ENCODE measurements at regions not wholly inside any gene's neighbourhood (a gene's known extent, or its start where the extent isn't known, plus 50 kb on each side); places are given as distances from the start of the nearest gene placed in this dataset.

GRCh38 chr21:38887749-38888148 lies 82.0 kb downstream of the ETS2 start:
- intact Hi-C loops (cut with micrococcal nuclease), result no loop called here
- Mint-ChIP-seq H3K27ac (no peak overlapping the region), H3K27me3 (peaks cover 5% of the 10 kb centered on the region), H3K4me1 (ENCODE audit: low read depth) (no peaks in the 10 kb centered on the region), H3K36me3 (ENCODE audit: low read depth) (no peaks in the 10 kb centered on the region), H3K9me3 (peaks cover 59% of the 10 kb centered on the region), H3K4me3 (no peak overlapping the region)

DNA sequence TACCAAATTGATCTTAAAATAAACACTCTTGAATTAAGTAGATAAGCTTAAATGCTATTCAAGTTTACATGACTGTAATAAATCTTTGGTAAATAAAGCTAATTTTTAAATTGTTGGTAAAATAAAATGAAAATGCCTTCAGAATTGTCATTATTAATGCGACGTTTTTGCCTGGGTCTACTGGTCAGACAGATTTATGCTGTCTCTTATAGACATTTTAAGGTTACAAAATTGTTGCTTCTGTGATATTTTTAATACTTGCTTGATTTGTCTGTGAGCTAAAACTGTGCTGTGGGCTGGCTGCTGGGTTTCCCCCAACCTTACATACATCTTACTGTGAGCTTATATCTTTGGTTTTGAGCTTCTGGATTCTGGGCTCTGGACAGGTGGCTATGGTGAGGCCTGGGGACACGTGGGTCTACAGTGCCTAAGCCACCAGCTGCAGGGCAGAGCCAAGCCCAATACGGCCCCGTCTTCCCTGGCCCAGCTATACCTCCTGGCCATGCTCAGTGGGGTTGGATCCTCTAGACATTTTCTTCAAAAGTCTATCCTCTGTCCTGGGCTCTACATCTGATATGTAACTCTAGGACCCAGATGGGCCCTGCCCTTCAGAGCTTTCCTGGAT lies 81.4 kb downstream of the ETS2 start:
- Mint-ChIP-seq H3K27ac (no peak overlapping the region), H3K27me3 (peaks cover 5% of the 10 kb centered on the region), H3K9me3 (peaks cover 59% of the 10 kb centered on the region), H3K4me3 (no peak overlapping the region), H3K36me3 (ENCODE audit: low read depth) (no peaks in the 10 kb centered on the region), H3K4me1 (ENCODE audit: low read depth) (no peaks in the 10 kb centered on the region)
- intact Hi-C loops (cut with micrococcal nuclease), result no loop called here

DNA sequence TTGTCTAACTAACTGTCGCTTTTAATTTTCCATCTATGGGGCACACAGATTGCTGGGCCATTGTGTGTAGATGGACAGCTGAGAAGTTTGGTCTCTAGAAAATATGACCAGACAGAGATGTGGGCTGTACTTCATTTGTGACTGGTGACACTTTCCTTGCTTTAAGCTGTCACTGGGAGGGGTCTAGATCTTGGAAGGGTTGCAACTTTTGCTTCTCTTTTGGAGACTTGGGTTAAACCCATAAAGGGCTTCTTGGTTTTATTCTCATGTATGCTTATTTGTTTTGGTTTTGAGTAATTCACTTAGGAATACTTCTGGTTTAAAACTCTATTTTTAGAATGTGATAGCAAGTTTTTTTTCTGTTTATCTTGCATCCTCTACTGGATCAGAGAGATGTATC lies 80.2 kb downstream of the ETS2 start:
- no peak overlapping the region for H3K4me3 Mint-ChIP-seq
- peaks cover 5% of the 10 kb centered on the region for H3K27me3 Mint-ChIP-seq
- intact Hi-C loops (cut with micrococcal nuclease), result no loop called here
- no peaks in the 10 kb centered on the region for H3K36me3 Mint-ChIP-seq (ENCODE audit: low read depth)
- no peaks in the 10 kb centered on the region for H3K4me1 Mint-ChIP-seq (ENCODE audit: low read depth)
- peaks cover 54% of the 10 kb centered on the region for H3K9me3 Mint-ChIP-seq
- no peak overlapping the region for H3K27ac Mint-ChIP-seq

DNA sequence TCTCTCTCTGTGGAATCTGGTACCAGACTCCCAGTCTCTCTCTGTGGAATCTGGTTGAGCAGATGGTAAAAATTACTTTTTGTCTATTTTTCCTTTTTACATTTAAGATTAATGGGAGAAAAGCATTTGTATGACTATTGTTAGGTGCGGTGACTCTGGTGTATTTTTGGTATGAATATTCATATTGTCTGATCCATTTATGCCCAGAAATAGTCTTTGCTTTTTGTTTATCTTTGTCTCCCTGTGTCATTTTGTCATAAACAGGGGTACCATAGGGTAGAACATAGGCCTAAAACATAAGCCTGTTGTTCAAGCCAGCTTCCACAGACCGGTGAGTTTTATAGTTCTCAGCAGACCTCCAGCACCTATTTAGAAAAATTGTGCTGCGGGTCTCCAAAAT lies 78.7 kb downstream of the ETS2 start:
- peaks cover 2% of the 10 kb centered on the region for H3K27me3 Mint-ChIP-seq
- no peak overlapping the region for H3K4me3 Mint-ChIP-seq
- intact Hi-C loops (cut with micrococcal nuclease), result no loop called here
- no peaks in the 10 kb centered on the region for H3K4me1 Mint-ChIP-seq (ENCODE audit: low read depth)
- no peak overlapping the region for H3K27ac Mint-ChIP-seq
- H3K36me3 Mint-ChIP-seq (ENCODE audit: low read depth), result no peaks in the 10 kb centered on the region
- peaks cover 42% of the 10 kb centered on the region for H3K9me3 Mint-ChIP-seq

GRCh38 chr21:38883142-38883541 lies 77.4 kb downstream of the ETS2 start:
- peaks cover 5% of the 10 kb centered on the region for H3K4me1 Mint-ChIP-seq (ENCODE audit: low read depth)
- no peak overlapping the region for H3K27ac Mint-ChIP-seq
- no peaks in the 10 kb centered on the region for H3K36me3 Mint-ChIP-seq (ENCODE audit: low read depth)
- H3K27me3 Mint-ChIP-seq, result peaks cover 2% of the 10 kb centered on the region
- intact Hi-C loops (cut with micrococcal nuclease), result no loop called here
- H3K4me3 Mint-ChIP-seq, result no peak overlapping the region
- peaks cover 42% of the 10 kb centered on the region for H3K9me3 Mint-ChIP-seq

DNA sequence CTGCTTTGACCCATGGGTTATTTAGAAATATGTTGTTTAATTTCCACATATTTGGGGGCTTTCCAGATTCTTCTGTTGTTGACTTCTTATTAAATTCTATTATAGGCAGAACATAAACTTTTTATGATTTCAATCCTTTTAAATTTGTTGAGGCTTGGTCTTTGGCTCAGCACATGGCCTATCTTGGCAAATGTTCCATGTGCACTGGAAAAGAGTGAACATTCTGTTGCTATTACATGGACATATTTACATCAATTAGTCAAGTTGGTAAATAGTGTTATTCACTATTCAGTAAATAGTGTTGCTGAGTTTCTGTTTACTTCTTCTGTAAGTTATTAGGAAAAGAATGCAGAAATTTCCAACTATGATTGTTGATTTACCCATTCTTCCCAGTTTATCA lies 75.4 kb downstream of the ETS2 start:
- H3K27ac Mint-ChIP-seq, result no peak overlapping the region
- no peaks in the 10 kb centered on the region for H3K36me3 Mint-ChIP-seq (ENCODE audit: low read depth)
- H3K27me3 Mint-ChIP-seq, result no peaks in the 10 kb centered on the region
- peaks cover 7% of the 10 kb centered on the region for H3K4me1 Mint-ChIP-seq (ENCODE audit: low read depth)
- H3K9me3 Mint-ChIP-seq, result peaks cover 27% of the 10 kb centered on the region
- intact Hi-C loops (cut with micrococcal nuclease), result no loop called here
- no peak overlapping the region for H3K4me3 Mint-ChIP-seq

DNA sequence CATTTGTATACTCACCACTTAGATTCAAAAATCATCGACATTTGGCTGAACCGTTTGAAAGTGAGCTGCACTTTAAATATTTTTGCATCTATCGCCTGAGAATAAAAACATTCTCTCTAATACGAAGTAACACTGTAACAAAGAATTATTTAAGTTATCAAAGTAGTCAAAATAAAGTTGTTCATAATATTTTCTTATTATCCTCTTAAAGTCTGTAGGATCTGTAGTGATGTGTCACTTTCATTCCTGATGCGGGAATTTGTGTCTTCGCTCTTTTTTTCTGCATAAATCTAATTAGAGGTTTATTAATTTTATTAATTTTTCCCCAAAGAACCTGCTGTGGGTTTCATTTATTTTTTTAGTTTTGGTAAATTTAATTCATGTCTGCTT lies 74.8 kb downstream of the ETS2 start:
- Mint-ChIP-seq H3K4me1 (ENCODE audit: low read depth) (peaks cover 12% of the 10 kb centered on the region), H3K9me3 (peaks cover 23% of the 10 kb centered on the region), H3K27me3 (no peaks in the 10 kb centered on the region), H3K27ac (no peak overlapping the region), H3K4me3 (no peak overlapping the region), H3K36me3 (ENCODE audit: low read depth) (no peaks in the 10 kb centered on the region)
- intact Hi-C loops (cut with micrococcal nuclease), result no loop called here

DNA sequence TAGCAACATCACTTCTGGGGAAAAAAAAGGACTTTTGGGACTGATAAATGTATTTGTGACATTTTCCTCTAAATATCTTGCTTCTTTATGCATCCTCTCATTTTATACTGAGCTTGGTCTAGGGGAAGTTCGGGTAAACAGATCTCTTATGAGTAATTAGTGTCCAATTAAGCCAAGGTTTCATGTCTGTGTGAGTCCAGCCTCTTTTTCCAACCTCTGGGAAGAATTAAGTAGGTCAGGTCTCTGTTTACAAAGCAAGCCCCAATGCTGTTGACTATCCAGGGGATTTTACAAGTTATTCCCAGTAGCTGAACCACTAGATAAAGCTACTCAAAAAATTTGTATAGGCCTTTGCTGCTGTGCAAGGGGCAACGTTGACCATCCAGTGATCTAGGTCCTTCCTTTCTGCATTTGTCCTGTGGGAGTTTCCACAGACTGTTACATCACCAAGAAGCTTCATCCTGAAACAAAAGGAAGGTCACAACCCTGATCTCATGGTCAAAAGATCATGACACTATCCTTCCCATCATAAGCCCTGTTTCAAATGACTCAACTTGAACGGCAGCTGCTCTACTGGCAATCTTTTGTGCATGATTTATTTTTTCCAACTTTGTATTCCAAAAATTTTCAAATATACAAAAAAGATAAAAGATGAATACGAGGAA lies 74.3 kb downstream of the ETS2 start:
- H3K4me3 Mint-ChIP-seq, result no peak overlapping the region
- no peaks in the 10 kb centered on the region for H3K27me3 Mint-ChIP-seq
- peaks cover 17% of the 10 kb centered on the region for H3K4me1 Mint-ChIP-seq (ENCODE audit: low read depth)
- H3K9me3 Mint-ChIP-seq, result peaks cover 23% of the 10 kb centered on the region
- H3K27ac Mint-ChIP-seq, result no peak overlapping the region
- intact Hi-C loops (cut with micrococcal nuclease), result no loop called here
- no peaks in the 10 kb centered on the region for H3K36me3 Mint-ChIP-seq (ENCODE audit: low read depth)

GRCh38 chr21:38878379-38879179 lies 72.8 kb downstream of the ETS2 start:
- intact Hi-C loops (cut with micrococcal nuclease), result no loop called here
- no peaks in the 10 kb centered on the region for H3K27me3 Mint-ChIP-seq
- peaks cover 23% of the 10 kb centered on the region for H3K4me1 Mint-ChIP-seq (ENCODE audit: low read depth)
- no peaks in the 10 kb centered on the region for H3K36me3 Mint-ChIP-seq (ENCODE audit: low read depth)
- H3K27ac Mint-ChIP-seq, result no peak overlapping the region
- peaks cover 14% of the 10 kb centered on the region for H3K9me3 Mint-ChIP-seq
- no peak overlapping the region for H3K4me3 Mint-ChIP-seq

- intact Hi-C loops (cut with micrococcal nuclease), result no loop called here
- Mint-ChIP-seq H3K27ac (no peak overlapping the region), H3K4me3 (no peak overlapping the region), H3K27me3 (no peaks in the 10 kb centered on the region), H3K4me1 (ENCODE audit: low read depth) (peaks cover 27% of the 10 kb centered on the region), H3K36me3 (ENCODE audit: low read depth) (no peaks in the 10 kb centered on the region), H3K9me3 (peaks cover 2% of the 10 kb centered on the region)
Measured at GRCh38 chr21:38875694-38876492, 70.2 kb downstream of the ETS2 start.
